HL-60 (cell line): ENCODE measurements at regions not wholly inside any gene's neighbourhood (a gene's known extent, or its start where the extent isn't known, plus 50 kb on each side); places are given as distances from the start of the nearest gene placed in this dataset.

ENCODE experiments used
- GABPA ChIP-seq: IDR thresholded peaks from 2 replicates; pipeline ENCODE4 v1.6.1; 2012; ENCODE audit warnings: low read depth
- POLR2AphosphoS5 ChIP-seq: IDR thresholded peaks from 2 replicates; pipeline ENCODE4 v1.6.1; 2012; ENCODE audit warnings: low read depth
- SPI1 ChIP-seq: IDR thresholded peaks from 2 replicates; pipeline ENCODE4 v1.6.1; 2012; ENCODE audit warnings: low read depth, mild to moderate bottlenecking, borderline replicate concordance
- TF ChIP-seq, protein P1 (sequence below): IDR thresholded peaks from one replicate; pipeline ENCODE4 v1.5.1; 2011; ENCODE audit warnings: low read length, control low read depth, inconsistent platforms; ENCODE audit not compliant: insufficient read depth
- TF ChIP-seq, protein P2 (sequence below): IDR thresholded peaks from 2 replicates; pipeline ENCODE4 v1.6.1; 2012; ENCODE audit warnings: low read depth; ENCODE audit not compliant: insufficient replicate concordance

DNA sequence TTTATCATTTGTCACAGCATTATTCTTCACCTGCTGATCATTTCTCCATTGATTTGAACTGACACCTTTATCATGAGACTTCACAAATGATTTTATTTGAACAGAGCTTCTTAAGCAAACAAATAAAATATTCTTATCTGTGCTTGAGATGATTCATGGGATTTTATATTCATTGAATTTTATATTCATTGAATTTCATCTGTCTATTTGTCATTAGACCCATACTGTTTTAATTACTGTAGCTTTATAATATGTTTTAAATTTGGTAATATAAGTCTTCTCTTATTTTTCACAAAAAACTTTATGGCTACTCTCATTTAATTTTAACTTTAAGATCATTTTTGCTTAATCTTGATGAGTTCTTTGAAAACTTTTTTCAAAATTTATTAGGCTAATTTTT lies 777.4 kb upstream of the TBX3 start:
- TF ChIP-seq, protein P1, sequence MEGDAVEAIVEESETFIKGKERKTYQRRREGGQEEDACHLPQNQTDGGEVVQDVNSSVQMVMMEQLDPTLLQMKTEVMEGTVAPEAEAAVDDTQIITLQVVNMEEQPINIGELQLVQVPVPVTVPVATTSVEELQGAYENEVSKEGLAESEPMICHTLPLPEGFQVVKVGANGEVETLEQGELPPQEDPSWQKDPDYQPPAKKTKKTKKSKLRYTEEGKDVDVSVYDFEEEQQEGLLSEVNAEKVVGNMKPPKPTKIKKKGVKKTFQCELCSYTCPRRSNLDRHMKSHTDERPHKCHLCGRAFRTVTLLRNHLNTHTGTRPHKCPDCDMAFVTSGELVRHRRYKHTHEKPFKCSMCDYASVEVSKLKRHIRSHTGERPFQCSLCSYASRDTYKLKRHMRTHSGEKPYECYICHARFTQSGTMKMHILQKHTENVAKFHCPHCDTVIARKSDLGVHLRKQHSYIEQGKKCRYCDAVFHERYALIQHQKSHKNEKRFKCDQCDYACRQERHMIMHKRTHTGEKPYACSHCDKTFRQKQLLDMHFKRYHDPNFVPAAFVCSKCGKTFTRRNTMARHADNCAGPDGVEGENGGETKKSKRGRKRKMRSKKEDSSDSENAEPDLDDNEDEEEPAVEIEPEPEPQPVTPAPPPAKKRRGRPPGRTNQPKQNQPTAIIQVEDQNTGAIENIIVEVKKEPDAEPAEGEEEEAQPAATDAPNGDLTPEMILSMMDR = no peak
- TF ChIP-seq POLR2AphosphoS5 (no peak), SPI1 (no peak), GABPA (no peak)
- TF ChIP-seq, protein P2, sequence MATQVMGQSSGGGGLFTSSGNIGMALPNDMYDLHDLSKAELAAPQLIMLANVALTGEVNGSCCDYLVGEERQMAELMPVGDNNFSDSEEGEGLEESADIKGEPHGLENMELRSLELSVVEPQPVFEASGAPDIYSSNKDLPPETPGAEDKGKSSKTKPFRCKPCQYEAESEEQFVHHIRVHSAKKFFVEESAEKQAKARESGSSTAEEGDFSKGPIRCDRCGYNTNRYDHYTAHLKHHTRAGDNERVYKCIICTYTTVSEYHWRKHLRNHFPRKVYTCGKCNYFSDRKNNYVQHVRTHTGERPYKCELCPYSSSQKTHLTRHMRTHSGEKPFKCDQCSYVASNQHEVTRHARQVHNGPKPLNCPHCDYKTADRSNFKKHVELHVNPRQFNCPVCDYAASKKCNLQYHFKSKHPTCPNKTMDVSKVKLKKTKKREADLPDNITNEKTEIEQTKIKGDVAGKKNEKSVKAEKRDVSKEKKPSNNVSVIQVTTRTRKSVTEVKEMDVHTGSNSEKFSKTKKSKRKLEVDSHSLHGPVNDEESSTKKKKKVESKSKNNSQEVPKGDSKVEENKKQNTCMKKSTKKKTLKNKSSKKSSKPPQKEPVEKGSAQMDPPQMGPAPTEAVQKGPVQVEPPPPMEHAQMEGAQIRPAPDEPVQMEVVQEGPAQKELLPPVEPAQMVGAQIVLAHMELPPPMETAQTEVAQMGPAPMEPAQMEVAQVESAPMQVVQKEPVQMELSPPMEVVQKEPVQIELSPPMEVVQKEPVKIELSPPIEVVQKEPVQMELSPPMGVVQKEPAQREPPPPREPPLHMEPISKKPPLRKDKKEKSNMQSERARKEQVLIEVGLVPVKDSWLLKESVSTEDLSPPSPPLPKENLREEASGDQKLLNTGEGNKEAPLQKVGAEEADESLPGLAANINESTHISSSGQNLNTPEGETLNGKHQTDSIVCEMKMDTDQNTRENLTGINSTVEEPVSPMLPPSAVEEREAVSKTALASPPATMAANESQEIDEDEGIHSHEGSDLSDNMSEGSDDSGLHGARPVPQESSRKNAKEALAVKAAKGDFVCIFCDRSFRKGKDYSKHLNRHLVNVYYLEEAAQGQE = no peak
